Caco-2 (cell line): ENCODE measurements at regions not wholly inside any gene's neighbourhood (a gene's known extent, or its start where the extent isn't known, plus 50 kb on each side); places are given as distances from the start of the nearest gene placed in this dataset.

Experiments used
- BruUV-seq: library from RNA; stranded (reverse); fragments of 400-500 nt; replicated peaks from 2 replicates; lab custom pipeline; 2021; lab: Mats Ljungman, UMichigan
- CTCF ChIA-PET: fragments of 300-600 bp; sonication (Branson Sonifier 250); formaldehyde crosslinking; loops from one replicate; lab custom pipeline; 2022; ENCODE audit warnings: antibody characterized with exemption; lab: Charles Lee
- POLR2A ChIA-PET: fragments of 300-600 bp; sonication (Branson Sonifier 250); formaldehyde crosslinking; loops from one replicate; lab custom pipeline; 2022; ENCODE audit warnings: antibody characterized with exemption; lab: Charles Lee
- DNase-seq, 2 experiments: peaks; one replicate each; pipeline versions ENCODE4 v3.0.0 to v3.0.0-alpha.2; 2020 to 2022
- H3K27me3 ChIP-seq: replicated peaks from 2 replicates; pipeline ENCODE4 v1.6.0; 2011; ENCODE audit warnings: low read length; ENCODE audit not compliant: control insufficient read depth, insufficient read depth
- H3K36me3 ChIP-seq: 2 replicates; pipeline ENCODE4 v1.5.1; 2011; ENCODE audit warnings: low read length; ENCODE audit not compliant: control insufficient read depth, insufficient read depth
- H3K4me1 ChIP-seq: fragments of 250-450 bp; sonication (Bioruptor Pico); 2 replicates; pipeline ENCODE4 v1.5.1; 2020; ENCODE audit warnings: mild to moderate bottlenecking
- H3K4me3 ChIP-seq: 2 replicates; pipeline ENCODE4 v1.5.1; 2011; ENCODE audit warnings: low read depth, mild to moderate bottlenecking, control low read depth, low read length
- H3K9me3 ChIP-seq: fragments of 250-450 bp; sonication (Bioruptor Pico); 2 replicates; pipeline ENCODE4 v1.5.1; 2020; ENCODE audit warnings: mild to moderate bottlenecking, moderate library complexity
- H3K27ac Mint-ChIP-seq: one replicate; pipeline ENCODE4 v1.8.0; 2022; ENCODE audit warnings: mixed read lengths; ENCODE audit not compliant: unreplicated experiment
- H3K27me3 Mint-ChIP-seq: one replicate; pipeline ENCODE4 v1.8.0; 2022; ENCODE audit warnings: mixed read lengths; ENCODE audit not compliant: insufficient read depth, unreplicated experiment
- H3K36me3 Mint-ChIP-seq: one replicate; pipeline ENCODE4 v1.8.0; 2022; ENCODE audit warnings: mild to moderate bottlenecking, mixed read lengths; ENCODE audit not compliant: insufficient read depth, unreplicated experiment
- H3K4me1 Mint-ChIP-seq: one replicate; pipeline ENCODE4 v1.8.0; 2022; ENCODE audit warnings: low read depth, mixed read lengths; ENCODE audit not compliant: unreplicated experiment
- H3K4me3 Mint-ChIP-seq: one replicate; pipeline ENCODE4 v1.8.0; 2022; ENCODE audit warnings: mild to moderate bottlenecking, moderate library complexity, mixed read lengths; ENCODE audit not compliant: unreplicated experiment
- H3K9me3 Mint-ChIP-seq: one replicate; pipeline ENCODE4 v1.8.0; 2022; ENCODE audit warnings: mixed read lengths; ENCODE audit not compliant: unreplicated experiment
- CTCF ChIP-seq, 2 experiments: fragments of 200-600 bp in 1 of 2; IDR thresholded peaks; 1 replicate in 1 of 2; 2 replicates in 1 of 2; pipeline versions ENCODE4 v1.5.1 to v1.8.0; 2011 to 2022; ENCODE audit warnings: antibody characterized with exemption in 1 of 2, control low read depth in 1 of 2, inconsistent platforms in 1 of 2, low read depth in 1 of 2, low read length in 1 of 2, mild to moderate bottlenecking in 1 of 2, moderate library complexity in 1 of 2; ENCODE audit not compliant: insufficient read depth in 1 of 2, severe bottlenecking in 1 of 2, unreplicated experiment in 1 of 2
- intact Hi-C: fragments of 100-400 bp; cut with micrococcal nuclease; formaldehyde crosslinking; loops from one replicate; pipeline ENCODE4 v1.10.0; 2022; ENCODE audit not compliant: unreplicated experiment

DNA sequence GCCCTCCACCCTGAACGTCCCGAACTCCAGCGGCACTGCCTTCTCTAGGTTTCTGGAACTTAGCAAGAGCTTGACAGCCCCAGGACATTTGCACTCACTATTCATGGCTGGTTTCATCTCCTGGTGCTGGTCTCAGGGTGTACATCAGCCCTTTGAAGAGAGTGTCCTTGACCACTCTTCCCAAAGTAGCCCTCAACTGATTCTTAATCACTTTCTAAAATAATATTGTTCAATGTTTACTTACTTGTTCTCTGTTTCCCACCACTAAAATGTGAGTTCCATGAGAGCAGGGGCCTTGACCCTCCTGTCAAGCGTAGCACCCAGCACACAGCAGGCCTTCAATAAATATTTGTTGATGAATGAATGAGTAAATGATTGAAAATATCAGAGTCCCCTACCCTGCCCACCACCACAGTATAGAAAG is 262.5 kb downstream of the RHOU start:
- H3K4me1 Mint-ChIP-seq: no peaks in the 10 kb centered on the region
- no peak for TF ChIP-seq CTCF (IDR thresholded peaks at IDR 0.05; ENCODE audit: insufficient read depth in 1 of 2, low read depth in 1 of 2, low read length in 1 of 2, severe bottlenecking in 1 of 2, unreplicated experiment in 1 of 2)
- no peak overlapping the region for H3K4me3 ChIP-seq
- no peaks in the 10 kb centered on the region for H3K9me3 Mint-ChIP-seq
- intact Hi-C loops: no loop called here
- POLR2A ChIA-PET: no interaction called here
- BruUV-seq: no TSS peak
- H3K27me3 Mint-ChIP-seq: no peaks in the 10 kb centered on the region
- H3K9me3 ChIP-seq: no peaks in the 10 kb centered on the region
- H3K4me3 Mint-ChIP-seq: no peak overlapping the region
- H3K4me1 ChIP-seq: no peaks in the 10 kb centered on the region
- no peak overlapping the region for H3K27ac Mint-ChIP-seq
- H3K36me3 Mint-ChIP-seq: no peaks in the 10 kb centered on the region
- no peaks in the 10 kb centered on the region for H3K27me3 ChIP-seq
- no peak for DNase-seq
- H3K36me3 ChIP-seq: no peaks in the 10 kb centered on the region
- CTCF ChIA-PET: no interaction called here

DNA sequence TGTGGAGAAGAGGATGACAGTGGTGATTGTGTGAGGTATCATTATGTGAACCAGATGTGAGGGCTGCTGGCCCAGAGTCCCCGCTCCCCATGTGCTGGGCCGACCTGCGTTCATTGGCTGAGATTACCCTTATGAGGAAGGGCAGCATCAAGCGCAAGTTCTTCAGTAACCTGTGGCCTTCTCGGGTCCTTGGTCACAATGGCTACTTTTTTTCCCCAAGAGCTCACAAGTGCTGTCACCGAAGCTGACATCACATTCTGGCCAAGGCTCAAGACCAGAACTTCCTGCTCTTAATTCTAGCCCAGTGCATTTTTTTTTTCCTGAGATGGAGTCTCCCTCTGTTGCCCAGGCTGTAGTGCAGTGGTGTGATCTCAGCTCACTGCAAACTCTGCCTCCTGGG is 262.9 kb downstream of the RHOU start:
- H3K9me3 ChIP-seq: no peaks in the 10 kb centered on the region
- CTCF ChIA-PET: no interaction called here
- DNase-seq: no peak
- no TSS peak for BruUV-seq
- no peak overlapping the region for H3K4me3 ChIP-seq
- Mint-ChIP-seq H3K27me3 (no peaks in the 10 kb centered on the region), H3K27ac (no peak overlapping the region), H3K36me3 (no peaks in the 10 kb centered on the region), H3K4me3 (no peak overlapping the region), H3K9me3 (no peaks in the 10 kb centered on the region), H3K4me1 (no peaks in the 10 kb centered on the region)
- intact Hi-C loops: no loop called here
- H3K27me3 ChIP-seq: no peaks in the 10 kb centered on the region
- no peak for TF ChIP-seq CTCF (IDR thresholded peaks at IDR 0.05; ENCODE audit: insufficient read depth in 1 of 2, low read depth in 1 of 2, low read length in 1 of 2, severe bottlenecking in 1 of 2, unreplicated experiment in 1 of 2)
- no peaks in the 10 kb centered on the region for H3K4me1 ChIP-seq
- no peaks in the 10 kb centered on the region for H3K36me3 ChIP-seq
- POLR2A ChIA-PET: no interaction called here

DNA sequence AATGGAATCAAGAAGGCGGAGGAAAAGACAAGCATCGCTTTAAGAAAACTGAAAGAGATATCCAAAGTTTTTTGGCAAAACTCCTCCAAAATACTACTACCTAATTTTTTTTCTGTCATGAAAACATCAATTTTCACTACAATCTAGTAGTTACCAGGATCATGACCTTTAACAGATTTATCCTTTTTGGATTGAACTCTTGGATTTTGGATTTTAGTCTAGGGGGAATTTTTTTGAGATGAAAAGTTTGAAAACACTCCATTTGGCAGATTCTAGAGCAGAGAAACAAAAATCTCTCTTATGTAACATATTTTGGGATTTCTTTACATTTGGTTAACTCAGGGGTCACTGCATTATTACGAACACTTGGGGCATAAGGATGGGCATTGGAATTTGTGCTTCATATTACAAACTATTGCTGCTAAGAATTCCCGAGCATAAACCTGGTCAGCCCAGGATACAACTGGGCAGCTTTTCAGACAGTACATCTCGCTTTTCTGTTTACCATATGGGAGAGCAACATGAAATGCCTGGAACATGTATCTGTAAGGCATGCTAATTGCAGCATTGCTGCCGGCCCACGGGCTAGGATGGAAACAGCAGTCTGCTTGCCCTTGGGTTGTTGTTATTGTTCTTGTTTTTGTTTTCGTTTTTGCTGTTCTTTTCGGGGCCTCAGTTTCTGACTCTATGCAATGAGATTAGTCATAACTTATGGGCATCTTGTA is 264.3 kb downstream of the RHOU start:
- intact Hi-C loops: no loop called here
- Mint-ChIP-seq H3K4me3 (no peak overlapping the region), H3K9me3 (no peaks in the 10 kb centered on the region), H3K4me1 (no peaks in the 10 kb centered on the region), H3K27me3 (no peaks in the 10 kb centered on the region), H3K36me3 (no peaks in the 10 kb centered on the region), H3K27ac (no peak overlapping the region)
- no peaks in the 10 kb centered on the region for H3K27me3 ChIP-seq
- ChIA-PET CTCF (no interaction called here), POLR2A (no interaction called here)
- no peaks in the 10 kb centered on the region for H3K36me3 ChIP-seq
- DNase-seq: no peak
- H3K9me3 ChIP-seq: no peaks in the 10 kb centered on the region
- no peak overlapping the region for H3K4me3 ChIP-seq
- H3K4me1 ChIP-seq: no peaks in the 10 kb centered on the region
- no peak for TF ChIP-seq CTCF (IDR thresholded peaks at IDR 0.05; ENCODE audit: insufficient read depth in 1 of 2, low read depth in 1 of 2, low read length in 1 of 2, severe bottlenecking in 1 of 2, unreplicated experiment in 1 of 2)
- BruUV-seq: no TSS peak
